Stimulated activated memory B cell treated with anti-CD40 and anti-IgM and Interleukin-4, amounts not matched to agents 10 μg/mL and 1 μg/mL and 100 μg/mL, for 72 hours (primary cell): ENCODE measurements at regions not wholly inside any gene's neighbourhood (a gene's known extent, or its start where the extent isn't known, plus 50 kb on each side); places are given as distances from the start of the nearest gene placed in this dataset.
A peak's percentile ranks its signal among the peaks of the same experiment; 100 is the strongest.
"Not testable (repeated sequence)": the region's sequence is repeated elsewhere in the genome, so short reads cannot be mapped to it uniquely, and the experiment has no call there.

Experiments used
- ATAC-seq: fragments of 150-1000 bp; cut with Tn5 transposase; 2 replicates; pipeline ENCODE4 v1.10.0; 2021
- H3K27ac Mint-ChIP-seq: one replicate; pipeline ENCODE4 v1.8.0; 2022; ENCODE audit warnings: mild to moderate bottlenecking, mixed read lengths
- H3K27me3 Mint-ChIP-seq: one replicate; pipeline ENCODE4 v1.8.0; 2022; ENCODE audit warnings: mixed read lengths
- H3K36me3 Mint-ChIP-seq: one replicate; pipeline ENCODE4 v1.8.0; 2022; ENCODE audit warnings: mixed read lengths
- H3K4me1 Mint-ChIP-seq: one replicate; pipeline ENCODE4 v1.8.0; 2022; ENCODE audit warnings: mixed read lengths
- H3K4me3 Mint-ChIP-seq: one replicate; pipeline ENCODE4 v1.8.0; 2022; ENCODE audit warnings: mild to moderate bottlenecking, moderate library complexity, mixed read lengths
- H3K9me3 Mint-ChIP-seq: one replicate; pipeline ENCODE4 v1.8.0; 2022; ENCODE audit warnings: mixed read lengths

DNA sequence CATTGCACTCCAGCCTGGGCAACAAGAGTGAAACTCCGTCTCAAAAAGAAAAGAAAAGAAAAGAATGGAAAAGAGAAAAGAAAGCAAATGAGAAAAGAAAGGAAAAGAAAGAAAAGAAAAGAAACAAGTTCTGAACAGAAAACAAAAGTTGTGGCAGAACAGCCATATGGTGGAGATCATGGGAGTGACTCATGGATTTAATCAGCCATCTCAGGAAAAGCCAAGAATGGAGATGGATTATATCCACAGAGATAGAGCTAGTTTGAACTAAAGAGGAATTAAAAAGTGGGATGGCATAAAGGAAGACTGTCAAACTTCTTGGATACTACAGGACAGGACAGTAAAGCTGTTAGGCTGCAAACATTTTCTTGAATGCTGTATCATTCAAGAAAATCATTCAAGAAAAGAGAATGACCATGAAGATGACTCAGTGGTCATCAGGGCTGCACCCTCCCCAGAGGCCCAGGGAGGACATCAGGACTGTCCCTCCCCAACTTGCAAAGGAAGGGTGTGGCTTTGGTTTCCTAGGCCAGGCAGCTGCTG, 120.6 kb downstream of the USP22 start:
- no peaks in the 10 kb centered on the region for H3K4me1 Mint-ChIP-seq
- no peaks in the 10 kb centered on the region for H3K9me3 Mint-ChIP-seq
- H3K27ac Mint-ChIP-seq: no peak overlapping the region
- ATAC-seq: no peak
- H3K36me3 Mint-ChIP-seq: no peaks in the 10 kb centered on the region
- peaks cover 10% of the 10 kb centered on the region for H3K27me3 Mint-ChIP-seq
- no peak overlapping the region for H3K4me3 Mint-ChIP-seq

DNA sequence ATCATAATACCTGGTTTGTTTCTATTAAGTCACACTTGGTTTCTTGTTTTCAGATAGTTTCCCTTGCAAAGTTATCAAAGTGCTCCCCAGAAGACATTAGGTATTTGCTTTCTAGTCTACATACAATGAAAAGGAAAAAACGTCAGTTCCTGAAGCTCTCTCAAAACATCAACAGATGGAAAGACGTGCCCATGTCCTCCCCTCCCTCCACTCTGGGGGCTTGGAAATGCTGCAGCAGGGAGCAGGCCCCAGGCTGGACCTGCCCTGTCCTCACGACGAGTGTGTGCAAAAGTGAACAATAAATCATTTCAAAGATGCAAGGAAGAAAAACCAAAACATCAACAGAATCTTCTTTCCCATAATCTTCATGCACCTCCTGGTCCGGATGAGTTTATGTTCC, 118.5 kb downstream of the USP22 start:
- Mint-ChIP-seq H3K27ac (no peak overlapping the region), H3K36me3 (no peaks in the 10 kb centered on the region), H3K27me3 (peaks cover under 1% of the 10 kb centered on the region), H3K4me3 (no peak overlapping the region), H3K9me3 (no peaks in the 10 kb centered on the region), H3K4me1 (no peaks in the 10 kb centered on the region)
- no peak for ATAC-seq

DNA sequence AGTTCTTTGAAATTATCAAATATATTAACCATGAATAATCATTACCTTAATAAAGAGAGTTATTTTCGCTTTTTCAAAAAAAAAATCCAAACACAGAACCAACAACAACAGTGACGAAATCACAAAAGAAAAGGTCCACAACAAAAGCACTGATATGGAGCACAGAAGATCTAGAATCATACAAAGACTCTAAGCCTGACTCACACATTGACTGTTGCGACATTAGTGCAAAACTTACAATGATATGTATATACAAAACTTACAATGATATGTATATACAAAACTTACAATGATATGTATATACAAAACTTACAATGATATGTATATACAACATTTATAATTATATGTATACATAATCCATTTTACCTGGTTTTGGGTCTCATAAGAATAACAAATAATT, 117.7 kb downstream of the USP22 start:
- no peak overlapping the region for H3K27ac Mint-ChIP-seq
- H3K4me1 Mint-ChIP-seq: no peaks in the 10 kb centered on the region
- no peaks in the 10 kb centered on the region for H3K27me3 Mint-ChIP-seq
- no peaks in the 10 kb centered on the region for H3K9me3 Mint-ChIP-seq
- ATAC-seq: no peak
- H3K36me3 Mint-ChIP-seq: no peaks in the 10 kb centered on the region
- H3K4me3 Mint-ChIP-seq: no peak overlapping the region

- no peaks in the 10 kb centered on the region for H3K36me3 Mint-ChIP-seq
- H3K27ac Mint-ChIP-seq: no peak overlapping the region
- ATAC-seq: peak; percentile 60
- H3K4me1 Mint-ChIP-seq: no peaks in the 10 kb centered on the region
- H3K9me3 Mint-ChIP-seq: no peaks in the 10 kb centered on the region
- no peak overlapping the region for H3K4me3 Mint-ChIP-seq
- H3K27me3 Mint-ChIP-seq: no peaks in the 10 kb centered on the region
These were observed 116.9 kb downstream of the USP22 start for GRCh38 chr17:20925954-20926353.

DNA sequence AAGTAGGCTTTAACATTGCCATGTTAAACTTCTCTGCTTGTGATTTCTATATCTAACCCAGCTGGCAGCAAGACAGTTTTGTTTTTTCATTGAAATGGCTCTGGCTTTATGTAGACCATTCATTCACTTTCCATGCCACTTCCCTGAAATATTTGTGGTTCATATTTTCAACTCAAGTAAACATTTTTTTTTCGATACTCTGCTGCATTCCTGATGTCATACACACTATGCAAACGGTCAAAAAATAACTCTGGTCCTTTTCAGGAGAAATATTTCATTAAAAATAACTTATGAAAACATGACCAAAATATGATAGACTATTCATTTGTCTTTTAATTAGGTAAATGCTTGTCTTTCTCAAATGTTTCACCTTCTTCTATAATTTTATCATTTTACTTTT, 116.3 kb downstream of the USP22 start:
- no peaks in the 10 kb centered on the region for H3K27me3 Mint-ChIP-seq
- H3K36me3 Mint-ChIP-seq: no peaks in the 10 kb centered on the region
- H3K4me3 Mint-ChIP-seq: no peak overlapping the region
- H3K27ac Mint-ChIP-seq: no peak overlapping the region
- H3K4me1 Mint-ChIP-seq: no peaks in the 10 kb centered on the region
- ATAC-seq: no peak
- H3K9me3 Mint-ChIP-seq: no peaks in the 10 kb centered on the region

GRCh38 chr17:20927308-20927977, 115.4 kb downstream of the USP22 start:
- no peak for ATAC-seq
- no peak overlapping the region for H3K27ac Mint-ChIP-seq
- H3K27me3 Mint-ChIP-seq: no peaks in the 10 kb centered on the region
- H3K36me3 Mint-ChIP-seq: no peaks in the 10 kb centered on the region
- H3K4me3 Mint-ChIP-seq: no peak overlapping the region
- H3K9me3 Mint-ChIP-seq: no peaks in the 10 kb centered on the region
- H3K4me1 Mint-ChIP-seq: no peaks in the 10 kb centered on the region

DNA sequence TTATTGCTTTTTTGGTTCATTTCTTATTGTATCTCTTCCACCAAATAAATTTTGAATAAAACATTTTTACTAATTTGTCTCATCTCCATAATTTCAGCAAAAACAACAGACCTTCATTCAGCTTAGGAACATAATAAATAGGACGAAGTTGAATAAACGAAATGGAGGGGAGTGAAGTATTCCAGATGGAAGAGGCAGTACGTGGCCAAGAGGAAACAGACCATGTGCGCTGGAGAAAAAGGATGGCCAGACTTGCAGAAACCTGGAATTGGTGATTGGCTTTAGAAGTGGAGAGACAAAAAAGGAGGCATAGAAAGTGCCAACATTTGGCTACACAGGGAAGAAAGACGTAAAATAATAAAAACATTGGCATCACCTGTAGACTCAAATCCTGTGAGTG, 113.5 kb downstream of the USP22 start:
- H3K27ac Mint-ChIP-seq: no peak overlapping the region
- ATAC-seq: no peak
- no peaks in the 10 kb centered on the region for H3K4me1 Mint-ChIP-seq

DNA sequence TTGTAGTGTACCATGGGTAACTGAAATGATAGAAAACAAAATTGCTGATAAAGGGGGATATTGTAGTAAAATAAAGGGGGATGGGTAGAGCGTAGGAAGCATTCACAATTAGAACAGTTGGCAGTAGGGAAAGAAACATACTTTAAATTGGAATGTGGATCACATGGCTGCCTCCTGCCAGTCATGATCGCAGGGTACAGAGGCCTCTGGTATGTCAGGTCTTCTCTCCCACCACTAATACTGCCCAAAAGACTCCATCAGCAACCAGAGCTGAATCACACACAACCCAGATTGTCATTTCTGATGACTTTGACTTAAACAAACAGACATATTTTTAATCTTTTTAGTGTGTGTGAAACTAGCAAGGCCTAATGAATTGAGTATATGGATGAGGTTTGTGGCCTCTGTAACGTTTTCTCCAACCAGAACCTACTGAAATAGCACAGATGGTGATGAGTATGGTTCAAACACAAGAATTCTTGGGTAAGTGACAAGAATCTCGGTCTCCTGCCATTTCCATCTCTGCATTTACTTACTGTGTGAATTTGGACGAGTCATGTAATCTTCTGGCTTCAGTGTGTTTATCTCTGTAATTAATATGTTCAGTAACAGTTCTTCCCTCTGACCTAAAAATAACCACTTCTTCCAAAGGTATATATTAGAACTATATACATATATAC, 112.6 kb downstream of the USP22 start:
- H3K27me3 Mint-ChIP-seq: no peaks in the 10 kb centered on the region
- no peaks in the 10 kb centered on the region for H3K36me3 Mint-ChIP-seq
- no peak for ATAC-seq
- no peaks in the 10 kb centered on the region for H3K4me1 Mint-ChIP-seq
- H3K9me3 Mint-ChIP-seq: no peaks in the 10 kb centered on the region
- no peak overlapping the region for H3K27ac Mint-ChIP-seq
- H3K4me3 Mint-ChIP-seq: no peak overlapping the region

More for the DNA sequence above, 113.5 kb downstream of the USP22 start:
- Mint-ChIP-seq H3K4me3 (no peak overlapping the region), H3K9me3 (no peaks in the 10 kb centered on the region), H3K36me3 (no peaks in the 10 kb centered on the region), H3K27me3 (no peaks in the 10 kb centered on the region)

GRCh38 chr17:20933040-20933439, 109.8 kb downstream of the USP22 start:
- not testable (repeated sequence) for ATAC-seq, H3K27ac Mint-ChIP-seq, H3K9me3 Mint-ChIP-seq, H3K4me1 Mint-ChIP-seq, H3K4me3 Mint-ChIP-seq, H3K27me3 Mint-ChIP-seq, H3K36me3 Mint-ChIP-seq

DNA sequence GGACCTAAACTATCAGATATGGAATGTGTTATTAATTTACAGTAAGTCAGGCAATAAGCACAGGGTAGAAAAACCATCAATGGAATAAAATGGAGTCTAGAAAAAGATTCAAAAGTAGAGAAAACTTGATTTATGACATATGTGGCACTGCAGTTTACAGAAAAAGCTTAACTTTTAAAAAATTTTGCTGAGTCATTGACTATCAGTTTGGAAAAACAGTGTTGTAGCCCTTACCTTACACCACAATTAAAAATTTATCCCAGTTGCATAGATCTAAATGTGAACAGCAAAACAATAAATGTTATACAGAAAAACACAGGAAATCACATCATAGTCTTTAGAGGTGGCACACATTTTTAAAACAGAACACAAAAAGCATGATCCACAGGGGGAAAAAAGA, 108.5 kb downstream of the USP22 start:
- Mint-ChIP-seq H3K27me3 (no peaks in the 10 kb centered on the region), H3K27ac (no peak overlapping the region), H3K4me3 (no peak overlapping the region), H3K4me1 (no peaks in the 10 kb centered on the region), H3K9me3 (no peaks in the 10 kb centered on the region), H3K36me3 (no peaks in the 10 kb centered on the region)
- ATAC-seq: no peak

GRCh38 chr17:20935740-20936139, 107.1 kb downstream of the USP22 start:
- Mint-ChIP-seq H3K9me3 (no peaks in the 10 kb centered on the region), H3K27ac (no peak overlapping the region), H3K4me1 (no peaks in the 10 kb centered on the region), H3K27me3 (no peaks in the 10 kb centered on the region), H3K4me3 (no peak overlapping the region), H3K36me3 (no peaks in the 10 kb centered on the region)
- no peak for ATAC-seq

DNA sequence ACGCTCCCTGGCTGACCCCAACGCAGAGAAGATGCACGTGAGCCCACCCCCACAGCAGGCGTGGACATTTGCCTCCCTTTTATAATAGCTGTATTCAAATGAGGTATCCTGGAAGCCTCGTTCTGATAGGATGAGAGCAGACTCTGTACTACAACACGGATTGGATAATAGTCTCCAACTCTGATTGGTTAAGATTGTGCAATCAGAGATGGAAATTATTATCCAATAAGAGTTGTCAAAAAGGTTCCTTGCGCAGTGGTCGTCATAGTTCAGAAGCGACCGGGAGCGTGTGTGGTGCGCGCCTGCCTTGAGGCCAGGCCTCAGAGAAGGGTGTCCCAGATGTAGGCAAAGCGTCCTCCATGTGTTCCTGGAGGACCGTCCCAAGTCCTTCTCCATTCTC, 104.6 kb downstream of the USP22 start:
- H3K9me3 Mint-ChIP-seq: no peaks in the 10 kb centered on the region
- no peaks in the 10 kb centered on the region for H3K27me3 Mint-ChIP-seq
- H3K4me1 Mint-ChIP-seq: no peaks in the 10 kb centered on the region
- no peak overlapping the region for H3K27ac Mint-ChIP-seq
- ATAC-seq: no peak
- H3K4me3 Mint-ChIP-seq: no peak overlapping the region
- no peaks in the 10 kb centered on the region for H3K36me3 Mint-ChIP-seq

GRCh38 chr17:20938988-20939615, 103.7 kb downstream of the USP22 start:
- Mint-ChIP-seq H3K4me1 (peaks cover under 1% of the 10 kb centered on the region), H3K4me3 (no peak overlapping the region), H3K9me3 (no peaks in the 10 kb centered on the region), H3K36me3 (no peaks in the 10 kb centered on the region), H3K27me3 (no peaks in the 10 kb centered on the region), H3K27ac (no peak overlapping the region)
- ATAC-seq: no peak

- ATAC-seq: no peak
- Mint-ChIP-seq H3K4me3 (no peak overlapping the region), H3K9me3 (no peaks in the 10 kb centered on the region), H3K4me1 (peaks cover 6% of the 10 kb centered on the region), H3K27me3 (no peaks in the 10 kb centered on the region), H3K36me3 (no peaks in the 10 kb centered on the region), H3K27ac (no peak overlapping the region)
These were observed 100.9 kb downstream of the USP22 start for GRCh38 chr17:20941872-20942271.

DNA sequence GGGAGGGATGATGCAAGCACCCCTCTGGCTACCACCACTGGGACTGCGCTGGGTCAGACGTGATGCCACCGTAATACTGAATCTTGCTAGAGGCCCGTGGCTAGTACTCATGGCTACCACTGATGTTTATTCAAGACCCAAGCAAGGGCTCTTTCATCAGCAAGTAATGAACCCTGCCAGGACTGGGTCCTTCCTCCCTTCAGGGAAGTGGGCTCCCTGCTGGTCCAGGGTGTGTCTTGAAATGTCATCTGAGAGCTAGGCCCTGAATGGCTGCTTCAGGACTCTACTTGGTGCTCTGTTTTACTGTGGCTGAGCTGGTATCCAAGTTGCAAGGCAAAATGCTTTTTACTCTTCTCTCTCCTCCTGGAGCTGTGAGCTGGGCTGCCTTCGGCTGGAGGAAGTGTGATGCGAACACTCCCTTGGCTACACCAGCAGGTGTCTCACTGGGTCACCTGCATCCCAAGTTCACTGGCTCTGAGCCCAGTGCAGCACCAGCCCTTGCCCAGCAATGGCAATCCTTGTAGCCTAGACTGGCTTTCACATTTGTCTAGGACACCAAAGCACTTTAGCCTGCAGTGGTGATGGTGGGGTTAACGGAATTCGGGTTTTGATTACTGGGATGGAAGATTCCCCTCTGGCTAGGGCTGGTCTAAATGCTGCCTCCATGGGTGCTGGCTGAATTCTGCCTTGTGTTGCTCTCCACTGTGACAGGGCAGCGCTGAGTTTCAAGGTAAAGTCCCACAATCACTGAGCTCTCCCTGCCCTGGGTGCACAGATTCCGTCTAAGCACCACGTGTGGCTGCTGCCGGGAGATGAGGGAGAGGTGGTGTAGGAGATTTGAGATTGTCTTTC, 98.6 kb downstream of the USP22 start:
- ATAC-seq: peak; percentile 82
- no peak overlapping the region for H3K4me3 Mint-ChIP-seq
- H3K4me1 Mint-ChIP-seq: peaks cover 6% of the 10 kb centered on the region
- no peaks in the 10 kb centered on the region for H3K9me3 Mint-ChIP-seq
- H3K36me3 Mint-ChIP-seq: no peaks in the 10 kb centered on the region
- no peak overlapping the region for H3K27ac Mint-ChIP-seq
- H3K27me3 Mint-ChIP-seq: no peaks in the 10 kb centered on the region
